ENCODE measurements at regions not wholly inside any gene's neighbourhood (a gene's known extent, or its start where the extent isn't known, plus 50 kb on each side); places are given as distances from the start of the nearest gene placed in this dataset.
"Not testable (repeated sequence)": the region's sequence is repeated elsewhere in the genome, so short reads cannot be mapped to it uniquely, and the experiment has no call there.

GRCh38 chr16:6775712-6776111 lies 556.9 kb upstream of the RBFOX1 start:
- H3K9me3 Mint-ChIP-seq = no peaks in the 10 kb centered on the region
- no peak overlapping the region for H3K4me3 Mint-ChIP-seq
- H3K4me1 Mint-ChIP-seq = no peaks in the 10 kb centered on the region
- DNase-seq (ENCODE audit: low read depth, low spot score) = no peak
- H3K36me3 Mint-ChIP-seq (ENCODE audit: low read depth) = no peaks in the 10 kb centered on the region
- no peak for TF ChIP-seq CTCF (conservative IDR thresholded peaks at IDR 0.05)
- H3K27ac Mint-ChIP-seq (ENCODE audit: unreplicated experiment) = no peak overlapping the region
- peaks cover 19% of the 10 kb centered on the region for H3K27me3 Mint-ChIP-seq (ENCODE audit: low read depth)

GRCh38 chr16:6771956-6772355 lies 560.7 kb upstream of the RBFOX1 start:
- Mint-ChIP-seq H3K4me3 (no peak overlapping the region), H3K4me1 (no peaks in the 10 kb centered on the region), H3K9me3 (no peaks in the 10 kb centered on the region), H3K36me3 (ENCODE audit: low read depth) (no peaks in the 10 kb centered on the region), H3K27me3 (ENCODE audit: low read depth) (peaks cover 20% of the 10 kb centered on the region), H3K27ac (ENCODE audit: unreplicated experiment) (no peak overlapping the region)
- no peak for TF ChIP-seq CTCF (conservative IDR thresholded peaks at IDR 0.05)
- no peak for DNase-seq (ENCODE audit: low read depth, low spot score)

DNA sequence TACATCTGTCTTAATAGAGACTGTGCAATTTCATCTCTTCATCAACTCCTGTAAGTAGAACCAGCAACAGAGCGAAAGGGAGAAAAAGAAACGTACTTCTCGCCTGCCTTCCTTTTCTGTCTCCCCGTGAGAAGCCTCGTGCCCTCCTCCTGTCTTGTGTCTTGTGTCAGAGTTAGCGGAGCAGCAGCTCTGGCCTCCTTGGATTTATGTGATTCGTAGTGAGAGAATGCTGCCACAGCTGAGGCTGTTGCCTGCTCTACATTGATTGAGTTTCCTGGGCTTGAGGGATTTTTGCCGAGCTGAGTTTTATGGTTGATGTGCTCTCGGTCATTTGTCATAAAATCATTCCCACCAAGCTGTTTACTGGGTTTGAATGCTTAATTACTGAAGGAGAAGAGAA lies 579.1 kb upstream of the RBFOX1 start:
- Mint-ChIP-seq H3K27me3 (ENCODE audit: low read depth) (peaks cover 76% of the 10 kb centered on the region), H3K27ac (ENCODE audit: unreplicated experiment) (no peak overlapping the region)

GRCh38 chr16:6751191-6751590 lies 581.5 kb upstream of the RBFOX1 start:
- Mint-ChIP-seq H3K27ac (ENCODE audit: unreplicated experiment) (no peak overlapping the region), H3K36me3 (ENCODE audit: low read depth) (no peaks in the 10 kb centered on the region), H3K4me3 (no peak overlapping the region), H3K27me3 (ENCODE audit: low read depth) (peaks cover 66% of the 10 kb centered on the region), H3K4me1 (no peaks in the 10 kb centered on the region), H3K9me3 (no peaks in the 10 kb centered on the region)
- DNase-seq (ENCODE audit: low read depth, low spot score) = no peak
- no peak for TF ChIP-seq CTCF (conservative IDR thresholded peaks at IDR 0.05)

More for the DNA sequence above, 579.1 kb upstream of the RBFOX1 start:
- no peak overlapping the region for H3K4me3 Mint-ChIP-seq
- H3K9me3 Mint-ChIP-seq = no peaks in the 10 kb centered on the region
- H3K36me3 Mint-ChIP-seq (ENCODE audit: low read depth) = no peaks in the 10 kb centered on the region
- no peak for TF ChIP-seq CTCF (conservative IDR thresholded peaks at IDR 0.05)
- H3K4me1 Mint-ChIP-seq = no peaks in the 10 kb centered on the region
- DNase-seq (ENCODE audit: low read depth, low spot score) = no peak

DNA sequence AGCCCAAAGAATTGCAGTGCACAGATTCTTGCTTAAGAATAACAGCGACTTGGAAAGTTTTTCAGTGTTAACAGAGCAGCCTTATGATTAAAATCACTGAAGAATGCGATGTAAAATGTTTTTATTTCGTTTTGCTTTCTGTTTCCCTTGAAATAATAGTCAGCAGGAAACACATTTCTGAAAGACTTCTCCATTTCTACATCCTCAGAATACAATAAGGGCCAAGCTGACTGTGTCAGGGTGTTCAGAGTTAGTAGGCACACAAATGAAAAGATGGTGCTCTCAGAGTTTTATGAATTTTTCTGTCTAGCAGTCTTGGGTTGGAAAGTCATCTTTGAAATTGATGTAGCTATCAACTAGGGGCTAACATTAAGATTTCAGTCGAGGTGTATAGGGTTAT lies 582.9 kb upstream of the RBFOX1 start:
- no peak for TF ChIP-seq CTCF (conservative IDR thresholded peaks at IDR 0.05)
- no peak for DNase-seq (ENCODE audit: low read depth, low spot score)
- H3K9me3 Mint-ChIP-seq = peaks cover under 1% of the 10 kb centered on the region

DNA sequence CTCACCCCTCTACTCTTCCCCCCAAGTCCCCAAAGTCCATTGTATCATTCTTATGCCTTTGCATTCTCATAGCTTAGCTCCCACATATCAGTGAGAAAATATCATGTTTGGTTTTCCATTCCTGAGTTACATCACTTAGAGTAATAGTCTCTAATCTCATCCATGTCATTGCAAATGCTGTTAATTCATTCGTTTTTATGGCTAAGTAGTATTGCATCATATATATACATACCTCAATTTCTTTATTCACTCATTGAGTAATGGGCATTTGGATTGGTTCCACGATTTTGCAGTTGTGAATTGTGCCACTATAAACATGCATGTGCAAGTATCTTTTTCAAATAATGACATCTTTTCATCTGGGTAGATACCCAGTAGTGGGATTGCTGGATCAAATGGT lies 596.3 kb upstream of the RBFOX1 start:
- not testable (repeated sequence) for H3K4me3 Mint-ChIP-seq; H3K27ac Mint-ChIP-seq (ENCODE audit: unreplicated experiment); H3K36me3 Mint-ChIP-seq (ENCODE audit: low read depth); DNase-seq (ENCODE audit: low read depth, low spot score); H3K9me3 Mint-ChIP-seq
- H3K4me1 Mint-ChIP-seq = peaks cover 12% of the 10 kb centered on the region
- peaks cover 43% of the 10 kb centered on the region for H3K27me3 Mint-ChIP-seq (ENCODE audit: low read depth)

More for the DNA sequence above, 582.9 kb upstream of the RBFOX1 start:
- Mint-ChIP-seq H3K27me3 (ENCODE audit: low read depth) (peaks cover 57% of the 10 kb centered on the region), H3K4me3 (no peak overlapping the region), H3K27ac (ENCODE audit: unreplicated experiment) (no peak overlapping the region), H3K4me1 (no peaks in the 10 kb centered on the region), H3K36me3 (ENCODE audit: low read depth) (peaks cover under 1% of the 10 kb centered on the region)
